H1 (cell line): ENCODE measurements at regions not wholly inside any gene's neighbourhood (a gene's known extent, or its start where the extent isn't known, plus 50 kb on each side); places are given as distances from the start of the nearest gene placed in this dataset.

Source experiments
- CTCF ChIA-PET: fragments of 300-600 bp; sonication (Branson Sonifier 250); formaldehyde crosslinking; loops from one replicate; lab custom pipeline; 2021; ENCODE audit not compliant: partially characterized antibody; lab: Charles Lee
- POLR2A ChIA-PET: fragments of 300-600 bp; sonication (Branson Sonifier 250); formaldehyde crosslinking; loops from one replicate; lab custom pipeline; 2021; ENCODE audit warnings: inconsistent platforms; ENCODE audit not compliant: partially characterized antibody; lab: Charles Lee
- DNase-seq, 2 experiments: peaks; one replicate each; pipeline versions ENCODE4 v3.0.0 to v3.0.0-alpha.2; 2010 to 2022; ENCODE audit warnings: low spot score in 2 of 2, low read depth in 1 of 2, mixed read lengths in 1 of 2
- FAIRE-seq: peaks from 2 replicates; lab custom pipeline; 2011; peaks lifted over from hg19 to GRCh38; lab: Jason Lieb, UNC
- H2AFZ ChIP-seq: 2 replicates; pipeline ENCODE4 v1.8.1; 2012; ENCODE audit warnings: low read length, inconsistent platforms
- H2AK5ac ChIP-seq: 2 replicates; pipeline ENCODE4 v1.6.1; 2013; ENCODE audit warnings: low read depth, low read length
- H2BK120ac ChIP-seq: replicated peaks from 2 replicates; pipeline ENCODE3; 2013; ENCODE audit warnings: low read depth, low read length, inconsistent platforms
- H2BK12ac ChIP-seq: 2 replicates; pipeline ENCODE4 v1.6.1; 2013; ENCODE audit warnings: low read depth, low read length
- H2BK15ac ChIP-seq: 2 replicates; pipeline ENCODE4 v1.6.1; 2013; ENCODE audit warnings: low read length
- H2BK20ac ChIP-seq: 2 replicates; pipeline ENCODE4 v1.6.1; 2013; ENCODE audit warnings: low read length
- H2BK5ac ChIP-seq: 2 replicates; pipeline ENCODE4 v1.6.1; 2013; ENCODE audit warnings: low read depth, low read length
- H3K14ac ChIP-seq: 2 replicates; pipeline ENCODE4 v1.6.1; 2013; ENCODE audit warnings: inconsistent platforms; ENCODE audit not compliant: insufficient read length
- H3K18ac ChIP-seq: 2 replicates; pipeline ENCODE4 v1.6.1; 2013; ENCODE audit warnings: low read length; ENCODE audit errors: extremely low read depth
- H3K23ac ChIP-seq: 2 replicates; pipeline ENCODE4 v1.6.1; 2013; ENCODE audit warnings: inconsistent platforms; ENCODE audit not compliant: insufficient read length
- H3K23me2 ChIP-seq: 2 replicates; pipeline ENCODE4 v1.6.1; 2013; ENCODE audit warnings: low read depth, low read length
- H3K27ac ChIP-seq: 2 replicates; pipeline ENCODE4 v1.6.1; 2011; ENCODE audit warnings: low read depth, low read length, inconsistent platforms
- H3K27me3 ChIP-seq, 4 experiments: replicated peaks in 1 of 4; 1 replicate in 1 of 4; 2 replicates in 3 of 4; pipeline versions ENCODE4 v1.6.1 to v1.8.1; 2011 to 2013; ENCODE audit warnings: low read length in 3 of 4, mild to moderate bottlenecking in 3 of 4, inconsistent platforms in 2 of 4, mixed read lengths in 2 of 4, moderate library complexity in 1 of 4; ENCODE audit not compliant: control insufficient read depth in 3 of 4, insufficient read depth in 3 of 4; ENCODE audit errors: extremely low read depth in 1 of 4
- H3K36me3 ChIP-seq, 4 experiments: 2 replicates each; pipeline versions ENCODE4 v1.6.1 to v1.8.1; 2011 to 2013; ENCODE audit warnings: mild to moderate bottlenecking in 4 of 4, low read length in 3 of 4, moderate library complexity in 2 of 4, control low read depth in 1 of 4, inconsistent platforms in 1 of 4; ENCODE audit not compliant: insufficient read depth in 4 of 4, control insufficient read depth in 2 of 4
- H3K4ac ChIP-seq: replicated peaks from 2 replicates; pipeline ENCODE3; 2013; ENCODE audit warnings: low read length, low read depth, mixed read lengths, inconsistent platforms; ENCODE audit not compliant: insufficient read length
- H3K4me1 ChIP-seq, 4 experiments: replicated peaks in 1 of 4; 1 replicate in 1 of 4; 2 replicates in 3 of 4; pipeline versions ENCODE4 v1.6.1 to v1.8.1; 2011 to 2013; ENCODE audit warnings: low read length in 3 of 4, inconsistent platforms in 2 of 4, mixed read lengths in 1 of 4; ENCODE audit not compliant: insufficient read depth in 4 of 4, control insufficient read depth in 3 of 4
- H3K4me2 ChIP-seq, 2 experiments: 2 replicates each; pipeline versions ENCODE4 v1.6.1 to v1.8.1; 2011 to 2013; ENCODE audit warnings: low read depth in 2 of 2, low read length in 2 of 2, control low read depth in 1 of 2, inconsistent platforms in 1 of 2, mild to moderate bottlenecking in 1 of 2; ENCODE audit not compliant: insufficient read depth in 1 of 2
- H3K4me3 ChIP-seq, 4 experiments: fragments of 200-600, 300-600 bp in 1 of 4; sonication (generic), shearing (Covaris generic), sonication (Bioruptor Twin) in 1 of 4; 2 replicates each; pipeline versions ENCODE4 v1.5.1 to v1.8.1; 2011 to 2016; ENCODE audit warnings: low read length in 4 of 4, low read depth in 3 of 4, control low read depth in 2 of 4, inconsistent platforms in 2 of 4, mild to moderate bottlenecking in 2 of 4, mixed read lengths in 1 of 4, moderate library complexity in 1 of 4; ENCODE audit not compliant: insufficient read depth in 2 of 4; ENCODE audit errors: extremely low read depth in 1 of 4
- H3K56ac ChIP-seq: replicated peaks from 2 replicates; pipeline ENCODE3; 2013; ENCODE audit warnings: low read depth, mild to moderate bottlenecking, mixed read lengths, low read length, inconsistent platforms; ENCODE audit not compliant: insufficient read length
- H3K79me1 ChIP-seq: 2 replicates; pipeline ENCODE4 v1.6.1; 2013; ENCODE audit warnings: low read depth, low read length, control low read depth
- H3K79me2 ChIP-seq, 2 experiments: 2 replicates each; pipeline versions ENCODE4 v1.6.1 to v1.8.1; 2012 to 2013; ENCODE audit warnings: low read length in 2 of 2, mild to moderate bottlenecking in 2 of 2, inconsistent platforms in 1 of 2; ENCODE audit not compliant: insufficient read depth in 2 of 2, control insufficient read depth in 1 of 2
- H3K9ac ChIP-seq, 4 experiments: replicated peaks in 1 of 4; 1 replicate in 1 of 4; 2 replicates in 3 of 4; pipeline versions ENCODE4 v1.6.1 to v1.8.1; 2011 to 2013; ENCODE audit warnings: low read depth in 3 of 4, low read length in 3 of 4, control low read depth in 2 of 4, mild to moderate bottlenecking in 2 of 4, moderate library complexity in 2 of 4, inconsistent platforms in 1 of 4; ENCODE audit errors: extremely low read depth in 1 of 4
- H3K9me3 ChIP-seq, 2 experiments: 2 replicates each; pipeline versions ENCODE4 v1.6.1 to v1.8.1; 2012 to 2013; ENCODE audit warnings: mild to moderate bottlenecking in 2 of 2, moderate library complexity in 2 of 2, control low read depth in 1 of 2, inconsistent platforms in 1 of 2, low read depth in 1 of 2, low read length in 1 of 2, mixed read lengths in 1 of 2; ENCODE audit not compliant: insufficient read depth in 2 of 2
- H4K20me1 ChIP-seq, 2 experiments: replicated peaks in 1 of 2; 2 replicates each; pipeline versions ENCODE3 to v1.8.1; 2011 to 2013; ENCODE audit warnings: inconsistent platforms in 2 of 2, low read length in 2 of 2, mild to moderate bottlenecking in 1 of 2; ENCODE audit not compliant: insufficient read depth in 2 of 2, control insufficient read depth in 1 of 2
- H4K5ac ChIP-seq: 2 replicates; pipeline ENCODE4 v1.6.1; 2013; ENCODE audit warnings: low read length, low read depth, mixed read lengths, inconsistent platforms; ENCODE audit not compliant: insufficient read length
- H4K8ac ChIP-seq: 2 replicates; pipeline ENCODE4 v1.8.0; 2013; ENCODE audit warnings: mild to moderate bottlenecking, moderate library complexity, low read length, inconsistent platforms; ENCODE audit not compliant: insufficient read depth; ENCODE audit errors: extremely low read depth
- H4K91ac ChIP-seq: replicated peaks from 2 replicates; pipeline ENCODE3; 2013; ENCODE audit warnings: low read length, mixed read lengths, inconsistent platforms; ENCODE audit not compliant: insufficient read length
- CREB1 ChIP-seq: IDR thresholded peaks from 2 replicates; pipeline ENCODE4 v1.6.1; 2012; ENCODE audit warnings: inconsistent platforms
- CTBP2 ChIP-seq: IDR thresholded peaks from 2 replicates; pipeline ENCODE4 v1.7.0; 2011; ENCODE audit warnings: borderline replicate concordance, mild to moderate bottlenecking, moderate library complexity, mixed read lengths, low read length; ENCODE audit not compliant: insufficient read depth, insufficient read length
- EGR1 ChIP-seq: IDR thresholded peaks from 2 replicates; pipeline ENCODE4 v1.6.1; 2011; ENCODE audit warnings: low read depth, low read length, borderline replicate concordance
- GTF2F1 ChIP-seq: IDR thresholded peaks from 2 replicates; pipeline ENCODE4 v1.6.1; 2012; ENCODE audit warnings: low read depth, low read length, improper control_type of control experiment, borderline replicate concordance
- HDAC6 ChIP-seq: IDR thresholded peaks from one replicate; pipeline ENCODE4 v1.7.1; 2012; ENCODE audit warnings: low read depth, mild to moderate bottlenecking, inconsistent platforms, low read length, moderate library complexity
- JUN ChIP-seq: IDR thresholded peaks from 2 replicates; pipeline ENCODE4 v1.6.1; 2011; ENCODE audit warnings: low read depth, mild to moderate bottlenecking, improper control_type of control experiment, low read length
- KDM1A ChIP-seq: fragments of 200-600, 300-600 bp; sonication (generic); IDR thresholded peaks from 2 replicates; pipeline ENCODE4 v1.7.1; 2016; ENCODE audit warnings: mild to moderate bottlenecking, low read length, borderline replicate concordance
- NANOG ChIP-seq: IDR thresholded peaks from 2 replicates; pipeline ENCODE4 v1.6.1; 2011; ENCODE audit warnings: low read length, low read depth, mild to moderate bottlenecking, inconsistent platforms; ENCODE audit not compliant: insufficient read depth, poor library complexity, severe bottlenecking
- POLR2AphosphoS5 ChIP-seq: IDR thresholded peaks from 2 replicates; pipeline ENCODE4 v1.6.1; 2011; ENCODE audit warnings: low read depth, low read length
- RFX5 ChIP-seq: IDR thresholded peaks from 2 replicates; pipeline ENCODE4 v1.6.1; 2011; ENCODE audit warnings: low read depth, low read length, improper control_type of control experiment, borderline replicate concordance
- RXRA ChIP-seq: IDR thresholded peaks from 2 replicates; pipeline ENCODE4 v1.6.1; 2011; ENCODE audit warnings: low read depth, mild to moderate bottlenecking, low read length, moderate library complexity; ENCODE audit not compliant: insufficient read depth
- SAP30 ChIP-seq: fragments of 300-600 bp; sonication (generic); IDR thresholded peaks from 2 replicates; pipeline ENCODE4 v1.7.1; 2012; ENCODE audit warnings: low read length, moderate library complexity, mild to moderate bottlenecking, inconsistent platforms; ENCODE audit not compliant: insufficient read depth, insufficient replicate concordance
- SIRT6 ChIP-seq: IDR thresholded peaks from one replicate; pipeline ENCODE4 v1.7.1; 2012; ENCODE audit warnings: low read length, inconsistent platforms
- TAF7 ChIP-seq: optimal IDR thresholded peaks from 2 replicates; pipeline ENCODE3; 2011; ENCODE audit warnings: low read depth, mild to moderate bottlenecking, inconsistent platforms, low read length, moderate library complexity, borderline replicate concordance
- TEAD4 ChIP-seq: IDR thresholded peaks from 2 replicates; pipeline ENCODE4 v1.6.1; 2012; ENCODE audit warnings: low read depth, low read length, inconsistent platforms, mixed read lengths
- ZNF274 ChIP-seq: IDR thresholded peaks from 2 replicates; pipeline ENCODE4 v1.7.0; 2012; ENCODE audit warnings: low read length, borderline replicate concordance; ENCODE audit errors: extremely low read depth
- WGBS, 2 experiments: shearing (Covaris generic) in 1 of 2; methylation state at CpG; one replicate each; pipeline versions ENCODE4 v1.1.6 to v1.1.7; 2013 to 2015; ENCODE audit warnings: low lambda C conversion rate in 2 of 2, mixed read lengths in 2 of 2, inconsistent platforms in 1 of 2, low coverage in 1 of 2, missing lambda C conversion rate in 1 of 2; ENCODE audit not compliant: insufficient replicate concordance in 2 of 2, insufficient coverage in 1 of 2, insufficient read length in 1 of 2; ENCODE audit errors: extremely low coverage in 1 of 2, missing lambda C conversion rate in 1 of 2; 5-methylcytosine and 5-hydroxymethylcytosine counted together

- Histone ChIP-seq H3K36me3 (no peaks in the 10 kb centered on the region), H4K5ac (no peak overlapping the region), H2BK12ac (no peak overlapping the region), H3K9me3 (peaks cover 8% of the 10 kb centered on the region in 2 experiments; a peak in 2 of 4 replicates), H2BK120ac (no peak overlapping the region), H3K23me2 (no peaks in the 10 kb centered on the region), H3K27me3 (no peaks in the 10 kb centered on the region), H3K27ac (no peak overlapping the region), H2BK5ac (no peak overlapping the region), H2BK15ac (no peak overlapping the region), H3K14ac (no peak overlapping the region), H3K9ac (no peak overlapping the region), H2AFZ (no peak overlapping the region), H2BK20ac (no peak overlapping the region), H4K91ac (no peak overlapping the region), H3K56ac (no peak overlapping the region), H3K23ac (no peak overlapping the region), H2AK5ac (no peak overlapping the region), H3K4me2 (no peak overlapping the region), H4K8ac (no peak overlapping the region), H3K79me1 (no peaks in the 10 kb centered on the region), H3K4me3 (no peak overlapping the region), H4K20me1 (no peaks in the 10 kb centered on the region), H3K4ac (no peak overlapping the region), H3K18ac (no peak overlapping the region), H3K4me1 (no peaks in the 10 kb centered on the region), H3K79me2 (no peaks in the 10 kb centered on the region)
- no peak for DNase-seq
- CTCF ChIA-PET: interaction anchor here (1.7 kb wide), 1 partner anchor 52 kb away, joined by 3 read pairs; no protein-coding TSS in a partner anchor
- no peak for FAIRE-seq
- WGBS, 2 experiments: 86% methylated on average over 1 of the region's 1 CpG; no CpG with 5 or more reads in 1 of the 2 experiments
- POLR2A ChIA-PET: no interaction called here
- no peak for TF ChIP-seq POLR2AphosphoS5
- TF ChIP-seq EGR1: no peak
- TF ChIP-seq TEAD4: no peak
- no peak for TF ChIP-seq KDM1A
- no peak for TF ChIP-seq HDAC6
- TF ChIP-seq GTF2F1: no peak
- no peak for TF ChIP-seq SAP30
- no peak for TF ChIP-seq ZNF274
- no peak for TF ChIP-seq JUN
- TF ChIP-seq CTBP2: no peak
- no peak for TF ChIP-seq RFX5
- no peak for TF ChIP-seq RXRA
- no peak for TF ChIP-seq SIRT6
- TF ChIP-seq CREB1: no peak
- no peak for TF ChIP-seq NANOG
- TF ChIP-seq TAF7: no peak
These were observed 150.1 kb upstream of the LRRC4C start for GRCh38 chr11:41609511-41609910.
